IPS-NIHi7 (cell line): ENCODE measurements at regions not wholly inside any gene's neighbourhood (a gene's known extent, or its start where the extent isn't known, plus 50 kb on each side); places are given as distances from the start of the nearest gene placed in this dataset.
"Not testable (repeated sequence)": the region's sequence is repeated elsewhere in the genome, so short reads cannot be mapped to it uniquely, and the experiment has no call there.

Source experiments
- DNase-seq: peaks from one replicate; pipeline ENCODE4 v3.0.0; 2012; ENCODE audit warnings: mixed read lengths; ENCODE audit errors: extremely low spot score

DNA sequence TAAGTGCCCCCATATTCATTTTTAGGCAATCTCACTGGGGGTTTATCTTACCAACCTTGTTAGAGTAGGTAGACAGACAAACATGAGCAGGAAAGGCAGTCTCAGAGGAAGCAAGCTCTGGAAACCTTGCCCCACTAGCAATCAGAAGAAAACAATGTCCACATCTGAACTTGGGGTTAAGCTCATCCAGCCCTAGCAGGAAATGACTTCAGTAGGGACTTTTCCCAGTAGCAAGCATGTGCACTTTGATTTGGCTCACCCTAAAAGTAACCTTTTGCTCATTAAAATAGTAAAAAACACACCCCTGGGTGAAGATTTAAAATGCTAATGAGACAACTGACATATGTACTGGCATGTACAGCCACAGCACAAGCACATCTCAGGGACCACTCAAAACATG lies 175.5 kb downstream of the AKAIN1 start:
- DNase-seq: no peak

DNA sequence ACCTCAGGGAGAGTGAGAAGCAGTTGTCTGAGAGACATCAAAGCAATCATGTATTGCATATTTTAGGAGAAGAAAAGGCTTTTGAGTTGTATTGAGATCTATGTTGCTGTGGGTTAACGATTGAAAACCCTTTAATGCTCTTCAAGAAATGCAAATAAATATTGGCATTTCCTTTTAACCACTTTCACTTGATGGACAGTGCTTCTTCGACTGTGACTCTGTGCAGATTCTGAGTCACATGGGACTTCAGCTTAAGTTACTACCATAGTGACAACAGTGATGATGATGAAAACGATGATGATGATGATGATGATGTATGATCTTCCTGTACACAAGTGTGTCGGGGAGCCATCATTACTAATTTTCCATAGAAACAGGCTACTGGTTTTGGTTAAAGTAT lies 181.8 kb downstream of the AKAIN1 start:
- DNase-seq: no peak

DNA sequence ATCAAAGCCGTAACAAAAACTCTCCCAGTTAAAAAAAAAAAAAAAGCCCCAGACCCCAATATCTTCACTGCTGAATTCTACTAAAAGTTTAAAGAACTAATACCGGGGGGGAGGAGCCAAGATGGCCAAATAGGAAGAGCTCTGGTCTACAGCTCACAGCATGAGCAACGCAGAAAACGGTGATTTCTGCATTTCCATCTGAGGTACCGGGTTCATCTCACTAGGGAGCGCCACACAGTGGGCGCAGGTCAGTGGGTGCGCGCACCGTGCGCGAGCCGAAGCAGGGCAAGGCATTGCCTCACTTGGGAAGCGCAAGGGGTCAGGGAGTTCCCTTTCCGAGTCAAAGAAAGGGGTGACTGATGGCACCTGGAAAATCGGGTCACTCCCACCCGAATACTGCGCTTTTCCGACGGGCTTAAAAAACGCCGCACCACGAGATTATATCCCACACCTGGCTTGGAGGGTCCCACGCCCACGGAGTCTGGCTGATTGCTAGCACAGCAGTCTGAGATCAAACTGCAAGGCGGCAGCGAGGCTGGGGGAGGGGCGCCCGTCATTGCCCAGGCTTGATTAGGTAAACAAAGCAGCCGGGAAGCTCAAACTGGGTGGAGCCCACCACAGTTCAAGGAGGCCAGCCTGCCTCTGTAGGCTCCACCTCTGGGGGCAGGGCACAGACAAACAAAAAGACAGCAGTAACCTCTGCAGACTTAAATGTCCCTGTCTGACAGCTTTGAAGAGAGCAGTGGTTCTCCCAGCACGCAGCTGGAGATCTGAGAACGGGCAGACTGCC lies 192.8 kb downstream of the AKAIN1 start:
- not testable (repeated sequence) for DNase-seq

DNA sequence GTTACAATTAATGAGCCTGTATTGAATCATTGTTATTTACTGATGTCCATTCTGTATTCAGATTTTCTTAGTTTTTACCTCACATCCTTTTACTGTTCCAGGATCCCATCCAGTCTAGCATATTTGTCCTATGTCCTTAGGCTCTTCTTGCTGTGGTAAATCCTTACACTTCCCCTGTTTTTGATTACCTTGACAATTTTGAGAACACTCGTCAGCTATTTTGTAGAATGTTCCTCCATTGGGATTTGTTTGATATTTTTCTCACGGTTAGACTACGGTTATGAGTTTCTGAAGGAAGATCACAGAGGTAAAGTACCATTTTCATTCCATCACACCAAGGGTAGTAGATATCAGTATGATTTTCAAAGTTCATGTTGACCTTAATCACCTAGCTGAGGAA lies 202.3 kb downstream of the AKAIN1 start:
- no peak for DNase-seq

DNA sequence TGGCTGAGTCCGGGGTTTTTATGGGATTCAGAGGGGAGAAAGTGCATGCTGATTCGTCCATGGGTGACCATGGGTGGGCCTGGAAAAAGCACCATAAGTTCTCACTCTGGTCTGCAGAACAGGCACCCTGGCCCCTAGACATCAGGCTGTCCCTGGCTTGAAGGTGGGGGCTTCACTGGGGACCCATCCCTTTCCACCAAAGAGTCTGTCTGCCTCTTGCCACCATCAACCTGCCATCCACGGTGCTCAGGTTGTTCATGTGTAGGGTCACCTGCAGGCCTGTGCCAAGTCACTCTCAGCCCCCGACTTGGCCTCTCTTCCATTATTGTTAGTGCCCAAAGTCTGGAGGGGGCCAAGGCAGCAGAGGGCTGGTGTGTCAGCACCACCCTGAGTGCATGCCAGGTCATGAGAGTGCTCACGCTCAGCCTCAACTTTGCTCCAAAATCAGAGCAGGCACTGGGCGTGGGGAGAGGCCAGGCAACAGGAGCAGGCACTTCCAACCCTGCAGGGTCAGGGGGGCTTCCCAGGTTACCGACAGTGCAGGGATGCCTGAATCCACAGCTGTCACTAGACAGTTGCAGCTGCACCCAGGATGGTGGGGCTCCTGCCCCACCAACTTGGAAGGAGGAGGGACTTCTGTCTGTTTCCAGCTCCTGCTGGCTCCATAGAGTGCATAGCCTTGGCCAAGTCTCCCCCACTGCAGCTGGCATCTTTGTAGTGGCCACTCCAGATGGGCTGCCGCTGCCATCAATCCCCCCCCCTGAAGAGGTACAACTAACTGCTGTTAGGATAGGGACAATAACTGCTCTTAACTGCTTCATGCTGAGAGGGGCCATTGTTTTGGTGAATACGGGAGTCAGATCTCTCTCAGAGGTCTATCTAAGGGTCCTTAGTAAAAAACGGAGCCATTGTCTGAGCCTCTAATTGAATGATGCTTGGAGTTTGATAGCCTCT lies 209.3 kb downstream of the AKAIN1 start:
- DNase-seq: peak; percentile 14

DNA sequence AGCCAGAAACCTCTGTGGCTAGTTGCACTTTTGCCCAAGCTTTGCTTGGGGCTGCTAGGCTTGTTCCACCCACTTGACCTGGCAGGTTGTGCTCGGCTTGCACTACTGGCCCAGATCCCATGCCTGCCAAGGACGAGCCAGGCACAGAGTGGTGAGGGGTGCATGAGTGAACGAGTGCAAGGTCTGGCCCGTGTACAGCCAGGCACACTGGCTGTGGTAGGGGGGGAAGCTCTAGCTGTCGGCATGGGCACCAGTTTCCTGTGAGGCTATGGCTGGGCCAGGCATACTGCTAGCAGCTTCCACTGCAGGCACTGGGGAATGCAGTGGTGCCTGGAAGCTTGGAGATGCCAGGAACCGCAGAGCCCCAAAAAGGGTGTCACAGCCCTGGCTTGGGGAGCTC lies 210.4 kb downstream of the AKAIN1 start:
- DNase-seq: no peak

DNA sequence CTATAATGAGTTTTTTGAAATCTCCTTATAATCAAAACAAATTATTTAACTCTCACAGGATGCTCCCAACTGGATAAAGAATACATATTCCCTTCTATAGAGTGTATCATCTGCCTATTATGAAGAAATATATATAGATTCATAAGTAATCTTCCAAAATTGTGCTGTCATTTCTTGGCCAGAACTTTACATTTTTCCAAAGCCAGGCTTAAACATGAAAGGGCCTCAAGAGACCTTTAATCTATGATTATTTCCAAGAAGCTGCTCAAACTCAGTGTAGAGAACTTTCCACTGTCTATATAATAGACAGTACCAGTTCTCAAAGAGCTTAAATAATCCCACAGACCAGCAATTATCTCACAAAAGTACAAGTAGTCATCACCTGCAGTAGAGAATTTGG lies 211.0 kb downstream of the AKAIN1 start:
- no peak for DNase-seq

DNA sequence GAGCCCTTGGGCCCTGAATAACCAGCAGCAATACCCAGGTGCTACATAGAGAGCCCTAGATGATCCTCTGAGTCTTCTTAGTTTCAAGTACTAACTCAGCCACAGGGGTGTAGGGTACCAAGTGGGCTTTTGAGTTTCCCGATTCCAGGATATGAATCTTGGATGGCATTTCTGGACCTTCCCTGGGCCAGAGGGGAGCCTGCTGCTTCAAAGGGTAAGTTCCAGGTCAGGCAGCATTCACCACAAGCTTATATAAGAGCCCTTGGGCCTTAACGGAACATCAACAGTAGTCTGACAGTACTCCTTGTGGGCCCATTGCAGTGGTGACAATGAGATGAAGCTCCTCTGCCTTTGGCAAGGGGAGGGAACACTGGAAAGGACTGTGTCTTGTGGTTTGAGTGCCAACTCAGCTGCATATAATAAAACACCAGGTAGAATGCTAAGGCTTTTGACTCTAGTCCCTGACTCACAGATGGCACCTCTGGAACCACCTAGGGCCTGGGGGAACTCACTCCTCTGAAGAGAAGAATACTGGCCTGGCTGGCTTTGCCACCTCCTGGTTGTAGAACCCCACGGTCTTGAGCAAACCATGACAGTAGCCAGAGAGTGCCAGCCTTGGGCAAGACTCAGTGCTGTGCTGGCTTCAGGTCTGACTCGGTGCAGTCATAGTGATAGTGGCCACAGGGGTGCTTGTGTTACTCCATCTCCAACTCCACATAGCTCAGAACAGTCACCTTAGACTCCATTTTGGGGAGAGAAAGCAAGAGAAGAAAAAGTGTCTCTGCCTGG lies 235.7 kb downstream of the AKAIN1 start:
- no peak for DNase-seq

DNA sequence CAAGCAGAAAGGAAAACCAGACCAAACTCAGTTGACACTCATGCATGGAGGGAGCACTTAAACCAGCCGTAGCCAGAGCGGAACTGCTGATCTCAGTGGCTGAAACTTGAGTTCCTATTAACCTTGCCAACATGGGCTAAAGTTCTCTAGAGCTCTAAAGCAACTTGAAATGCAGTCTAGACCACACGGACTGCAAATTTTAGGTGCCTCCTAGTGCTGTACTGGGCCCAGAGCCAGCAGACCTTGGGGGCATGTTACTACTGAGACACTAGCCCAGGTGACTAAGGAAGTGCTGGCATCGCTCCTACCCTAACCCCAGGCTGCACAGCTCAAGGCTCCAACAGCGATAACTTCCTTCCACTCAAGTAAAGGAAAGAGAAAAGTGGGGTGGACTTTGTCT lies 236.5 kb downstream of the AKAIN1 start:
- DNase-seq: no peak

DNA sequence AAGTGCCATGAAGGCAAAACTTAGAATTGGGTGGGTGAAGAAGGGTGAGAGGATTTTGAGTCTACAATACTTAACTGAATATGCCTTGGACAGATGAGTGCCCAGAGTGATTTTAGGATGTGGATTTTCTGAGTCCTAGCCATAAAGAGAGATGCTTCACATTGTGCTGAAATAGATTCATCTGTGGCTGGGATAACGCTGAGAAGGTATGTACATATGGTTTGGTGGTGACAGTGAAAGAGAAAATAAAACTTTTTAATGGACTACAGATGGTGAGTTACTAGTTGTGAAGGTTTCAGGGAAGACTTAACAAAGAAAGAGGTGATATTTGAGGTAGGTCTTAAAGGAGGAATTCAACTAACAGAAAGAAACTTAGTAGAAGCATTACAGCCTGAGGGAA lies 265.8 kb downstream of the AKAIN1 start:
- DNase-seq: no peak

DNA sequence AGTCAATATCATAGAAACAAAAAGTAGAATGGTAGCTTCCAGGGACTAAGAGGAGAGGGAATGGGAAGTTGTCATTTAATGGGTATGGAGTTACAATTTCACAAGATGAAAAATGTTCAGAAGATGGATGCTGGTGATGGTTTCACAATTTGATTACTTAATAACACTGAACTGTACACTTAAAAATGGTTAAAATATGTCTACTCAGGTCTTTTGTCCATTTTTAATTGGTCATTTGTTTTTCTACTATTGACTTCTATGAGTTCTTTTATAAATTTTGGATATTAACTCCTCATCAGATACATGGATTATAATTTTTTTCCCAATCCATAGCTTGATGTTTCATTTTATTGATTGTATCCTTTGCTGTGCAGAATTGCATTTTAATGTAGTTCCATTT lies 275.5 kb downstream of the AKAIN1 start:
- no peak for DNase-seq

DNA sequence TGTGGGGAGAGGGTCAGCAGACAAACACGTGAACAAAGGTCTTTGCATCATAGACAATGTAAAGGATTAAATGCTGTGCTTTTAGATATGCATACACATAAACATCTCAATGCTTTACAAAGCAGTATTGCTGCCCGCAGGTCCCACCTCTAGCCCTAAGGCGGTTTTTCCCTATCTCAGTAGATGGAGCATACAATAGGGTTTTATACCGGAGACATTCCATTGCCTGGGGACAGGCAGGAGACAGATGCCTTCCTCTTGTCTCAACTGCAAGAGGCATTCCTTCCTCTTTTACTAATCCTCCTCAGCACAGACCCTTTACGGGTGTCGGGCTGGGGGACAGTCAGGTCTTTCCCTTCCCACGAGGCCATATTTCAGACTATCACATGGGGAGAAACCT lies 279.5 kb downstream of the AKAIN1 start:
- DNase-seq: not testable (repeated sequence)

DNA sequence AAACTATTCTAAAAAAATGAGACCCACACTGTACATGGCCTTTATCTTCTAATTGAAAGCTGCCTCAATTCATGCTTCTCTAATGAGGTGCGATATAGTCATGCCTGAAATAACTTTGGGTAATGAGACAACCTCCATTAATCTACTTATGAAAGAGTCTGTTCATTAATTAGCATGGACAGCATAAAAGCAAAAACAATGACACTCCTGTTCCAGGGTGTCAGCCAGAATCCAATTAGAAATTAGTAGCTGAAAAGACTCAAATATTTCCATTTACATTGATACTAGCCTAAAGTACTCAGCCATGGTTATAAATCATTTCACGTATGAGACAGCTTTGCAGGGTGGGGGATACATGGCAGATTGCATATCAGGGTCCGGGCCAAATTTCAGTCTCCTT lies 288.7 kb downstream of the AKAIN1 start:
- DNase-seq: no peak

DNA sequence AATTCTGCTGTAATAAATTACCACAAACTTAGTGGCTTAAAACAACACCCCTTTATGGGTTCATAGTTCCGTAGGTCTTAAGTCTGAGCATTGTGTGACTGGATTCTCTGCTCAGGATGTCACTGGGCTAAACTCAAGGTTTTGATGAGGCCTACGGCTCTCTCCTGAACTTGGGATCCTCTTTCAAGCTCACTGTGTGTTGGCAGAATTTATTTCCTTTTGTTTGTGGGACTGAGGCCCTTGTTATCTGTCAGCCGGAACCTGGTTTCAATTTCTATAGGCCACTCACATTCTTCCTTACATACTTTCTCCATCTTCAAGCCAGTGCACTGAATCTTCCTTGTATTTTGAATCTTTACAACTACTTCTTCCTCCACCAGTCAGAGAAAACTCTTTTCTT lies 290.2 kb downstream of the AKAIN1 start:
- DNase-seq: no peak

DNA sequence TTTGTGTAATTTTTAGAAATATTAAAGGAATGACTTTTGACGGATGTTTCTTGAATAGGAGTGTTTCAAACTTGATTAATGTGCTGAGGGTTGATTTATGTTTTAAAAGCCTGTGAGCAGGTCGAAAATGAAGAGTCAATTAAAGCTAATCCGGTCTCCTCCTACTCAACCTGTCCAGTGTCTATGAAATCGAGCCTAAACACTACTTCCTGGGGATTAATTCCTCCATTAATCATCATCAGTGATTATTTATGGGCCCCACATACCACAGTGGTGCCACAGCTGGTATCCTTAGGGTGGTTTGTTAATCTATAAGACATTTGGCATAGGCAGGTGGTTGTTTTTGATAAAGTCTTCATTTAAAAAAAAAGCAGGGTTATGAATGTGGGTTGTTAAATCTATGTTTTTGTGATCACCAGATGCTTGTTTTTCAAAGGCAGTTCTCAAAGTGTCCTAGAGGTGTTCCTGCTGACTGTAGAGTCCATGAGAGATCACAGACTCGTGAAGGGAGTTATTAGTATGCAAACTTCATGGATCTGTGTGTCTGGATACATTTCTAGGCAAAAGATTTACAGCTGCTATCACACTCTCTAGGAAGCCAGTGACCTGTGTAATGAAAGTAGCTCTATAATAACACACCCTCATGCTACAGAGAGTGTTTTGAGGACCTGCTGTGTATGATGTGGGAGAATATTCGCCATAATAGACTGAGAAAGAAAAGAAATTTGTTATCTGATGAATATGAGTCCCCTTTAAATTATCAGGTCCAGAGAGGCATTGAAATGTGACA lies 308.6 kb downstream of the AKAIN1 start:
- DNase-seq: no peak

DNA sequence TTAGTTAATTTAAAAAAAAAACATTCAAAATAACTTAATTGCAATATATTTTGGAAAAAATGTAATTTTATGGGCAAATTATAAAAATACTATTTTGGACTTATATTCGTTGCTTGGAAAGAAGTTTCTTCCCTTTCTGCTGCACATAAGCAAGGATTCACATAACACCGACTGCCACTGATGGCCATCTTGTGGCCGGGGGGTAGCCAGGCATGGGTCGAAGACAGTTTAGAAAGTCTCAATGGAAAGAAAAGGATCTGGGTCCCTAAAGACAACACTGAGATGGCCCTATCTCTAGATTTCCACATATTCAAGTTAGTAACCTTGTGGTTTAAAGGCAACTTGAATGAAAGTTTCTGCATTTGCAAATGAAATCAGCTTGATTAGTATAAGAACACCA lies 318.6 kb downstream of the AKAIN1 start:
- peak; percentile 20 for DNase-seq

DNA sequence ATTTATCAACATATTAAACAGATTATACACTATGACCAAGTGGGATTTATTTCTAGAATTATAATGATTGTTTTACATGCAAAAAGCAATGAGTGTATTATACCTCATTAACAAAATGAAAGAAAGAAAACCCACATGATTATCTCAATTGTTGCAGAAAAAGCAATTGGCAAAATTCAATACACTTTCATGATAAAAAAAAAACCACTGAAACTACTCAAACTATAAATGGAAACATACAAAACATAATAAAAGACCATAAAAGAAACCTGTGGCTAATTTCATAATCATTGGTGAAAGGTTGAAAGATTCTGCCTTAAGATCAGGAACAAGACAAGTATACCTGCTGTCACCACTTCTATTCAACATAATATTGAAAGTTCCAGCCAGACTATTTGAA lies 325.9 kb downstream of the AKAIN1 start:
- no peak for DNase-seq

DNA sequence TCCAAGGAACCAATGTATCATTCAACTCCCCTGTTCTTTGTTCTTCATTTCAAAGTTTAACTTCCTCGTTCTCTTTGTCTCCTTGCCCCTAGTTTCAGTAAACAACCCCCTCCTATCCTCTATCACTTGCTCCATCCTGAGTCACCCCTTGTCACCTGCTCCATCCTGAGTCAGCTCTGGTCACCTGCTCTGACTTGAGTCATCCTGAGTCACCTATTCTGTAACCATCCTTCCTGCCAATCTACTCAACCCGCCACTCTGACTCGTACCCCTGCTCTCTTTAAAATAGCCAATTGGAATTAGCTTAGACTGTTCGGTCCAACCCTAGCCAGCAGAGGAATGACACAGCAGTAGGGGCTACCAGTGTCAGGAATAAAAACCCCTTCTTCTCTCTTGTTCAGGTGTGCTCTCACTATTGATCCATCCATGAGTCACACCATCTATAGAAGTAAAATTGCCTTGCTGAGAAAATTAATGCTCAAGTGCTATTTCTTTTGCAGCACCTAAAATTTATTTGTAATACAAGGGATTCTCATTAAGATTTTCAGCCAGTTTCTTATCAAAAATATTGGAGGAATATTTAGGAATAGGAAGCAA lies 326.8 kb downstream of the AKAIN1 start:
- no peak for DNase-seq

DNA sequence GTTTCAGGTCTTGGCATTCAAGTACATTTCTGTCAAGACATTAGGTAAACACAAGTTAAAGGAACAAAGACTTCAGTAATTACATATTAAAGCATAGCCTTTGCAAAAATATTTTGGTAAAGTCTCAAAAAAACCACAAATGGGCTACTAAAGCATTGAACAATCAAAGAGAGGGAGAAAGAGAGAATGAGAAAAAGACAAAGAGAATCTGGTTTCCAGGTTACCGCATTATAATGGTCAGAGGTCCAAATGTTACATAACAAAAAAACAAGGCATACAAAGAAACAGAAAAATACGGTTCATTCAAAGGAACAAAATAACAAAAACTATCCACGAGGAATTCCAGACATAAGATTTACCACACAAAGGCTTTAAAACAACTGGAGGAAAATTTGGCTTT lies 327.9 kb downstream of the AKAIN1 start:
- DNase-seq: no peak

DNA sequence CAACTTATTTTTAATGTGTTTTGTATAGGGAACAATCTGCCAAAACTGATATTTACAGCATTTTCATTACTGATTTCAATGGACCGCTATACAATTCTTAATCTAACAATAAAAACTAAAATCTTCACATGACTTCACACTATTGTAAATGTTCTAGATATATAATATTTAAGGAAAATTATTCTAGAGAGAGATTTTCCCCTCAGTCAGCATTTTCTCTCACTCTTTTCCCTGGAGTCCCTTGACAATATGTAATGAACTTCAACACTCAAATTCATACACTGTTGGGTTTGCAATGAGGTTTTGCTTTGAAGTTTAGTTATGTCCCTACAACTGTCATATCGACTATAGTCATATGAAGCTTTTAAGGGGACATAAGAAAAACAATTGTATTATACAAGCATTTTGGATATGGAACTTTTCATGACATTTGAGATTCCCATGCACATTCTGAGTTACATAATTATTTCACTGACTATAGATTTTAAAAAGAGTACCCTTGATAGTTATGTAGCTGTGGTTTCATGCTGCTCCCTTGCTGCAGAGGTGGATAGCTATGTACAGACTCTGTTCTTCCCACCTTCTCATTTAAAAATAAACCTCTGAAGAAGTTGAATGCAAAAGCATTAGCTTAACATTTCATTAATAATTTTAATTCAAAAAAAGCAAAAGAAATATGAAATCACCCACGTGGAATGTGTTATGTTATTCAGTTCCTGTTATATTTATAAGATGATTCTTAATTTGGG lies 338.5 kb downstream of the AKAIN1 start:
- no peak for DNase-seq
